ENCODE measurements at regions not wholly inside any gene's neighbourhood (a gene's known extent, or its start where the extent isn't known, plus 50 kb on each side); places are given as distances from the start of the nearest gene placed in this dataset.
A peak's percentile ranks its signal among the peaks of the same experiment; 100 is the strongest.

- ATAC-seq (ENCODE audit: insufficient read depth, low read depth) (no peak), DNase-seq (no peak)
- no peak overlapping the region for H3K27ac ChIP-seq (ENCODE audit: low read length)
- H3K36me3 ChIP-seq (ENCODE audit: insufficient read depth, low read length) = no peaks in the 10 kb centered on the region
- H3K79me2 ChIP-seq (ENCODE audit: insufficient read depth, low read length) = no peaks in the 10 kb centered on the region
- H3K9me3 ChIP-seq (ENCODE audit: insufficient read depth, low read length, severe bottlenecking) = no peaks in the 10 kb centered on the region
- H3K27me3 ChIP-seq (ENCODE audit: insufficient read depth, low read length, poor library complexity) = no peaks in the 10 kb centered on the region
- H4K20me1 ChIP-seq (ENCODE audit: insufficient read depth, low read length) = no peaks in the 10 kb centered on the region
- peak; percentile 28 for TF ChIP-seq CTCF (IDR thresholded peaks at IDR 0.05; ENCODE audit: borderline replicate concordance, extremely low read depth, low read length, poor library complexity, severe bottlenecking)
- TF ChIP-seq EZH2 (IDR thresholded peaks at IDR 0.05; ENCODE audit: borderline replicate concordance, low read depth, low read length, severe bottlenecking) = no peak
- no peak overlapping the region for H2AFZ ChIP-seq (ENCODE audit: low read depth, low read length)
- H3K4me2 ChIP-seq (ENCODE audit: insufficient read depth, low read length) = no peak overlapping the region
- no peaks in the 10 kb centered on the region for H3K4me1 ChIP-seq (ENCODE audit: insufficient read depth, low read length)
- H3K4me3 ChIP-seq (ENCODE audit: low read depth in 1 of 2, low read length in 2 of 2) = no peak overlapping the region
- no peak overlapping the region for H3K9ac ChIP-seq (ENCODE audit: low read depth, low read length)
Measured at GRCh38 chr12:90407841-90408240, 547.1 kb downstream of the CCER1 start.

- no peak for ATAC-seq (ENCODE audit: insufficient read depth, low read depth)
- no peaks in the 10 kb centered on the region for H3K79me2 ChIP-seq (ENCODE audit: insufficient read depth, low read length)
- H3K27ac ChIP-seq (ENCODE audit: low read length) = no peak overlapping the region
- H3K9me3 ChIP-seq (ENCODE audit: insufficient read depth, low read length, severe bottlenecking) = no peaks in the 10 kb centered on the region
- H3K4me1 ChIP-seq (ENCODE audit: insufficient read depth, low read length) = no peaks in the 10 kb centered on the region
- no peak overlapping the region for H2AFZ ChIP-seq (ENCODE audit: low read depth, low read length)
- H4K20me1 ChIP-seq (ENCODE audit: insufficient read depth, low read length) = no peaks in the 10 kb centered on the region
- no peak overlapping the region for H3K4me3 ChIP-seq (ENCODE audit: low read depth in 1 of 2, low read length in 2 of 2)
- no peak for TF ChIP-seq EZH2 (IDR thresholded peaks at IDR 0.05; ENCODE audit: borderline replicate concordance, low read depth, low read length, severe bottlenecking)
- TF ChIP-seq CTCF (IDR thresholded peaks at IDR 0.05; ENCODE audit: borderline replicate concordance, extremely low read depth, low read length, poor library complexity, severe bottlenecking) = no peak
- no peaks in the 10 kb centered on the region for H3K27me3 ChIP-seq (ENCODE audit: insufficient read depth, low read length, poor library complexity)
- no peak overlapping the region for H3K9ac ChIP-seq (ENCODE audit: low read depth, low read length)
- H3K36me3 ChIP-seq (ENCODE audit: insufficient read depth, low read length) = no peaks in the 10 kb centered on the region
- no peak overlapping the region for H3K4me2 ChIP-seq (ENCODE audit: insufficient read depth, low read length)
- no peak for DNase-seq
Measured at GRCh38 chr12:90404071-90404470, 550.9 kb downstream of the CCER1 start.

- Histone ChIP-seq H3K4me2 (ENCODE audit: insufficient read depth, low read length) (no peak overlapping the region), H3K9ac (ENCODE audit: low read depth, low read length) (no peak overlapping the region), H3K4me1 (ENCODE audit: insufficient read depth, low read length) (no peaks in the 10 kb centered on the region), H2AFZ (ENCODE audit: low read depth, low read length) (no peak overlapping the region), H3K36me3 (ENCODE audit: insufficient read depth, low read length) (no peaks in the 10 kb centered on the region), H3K4me3 (ENCODE audit: low read depth in 1 of 2, low read length in 2 of 2) (no peak overlapping the region), H3K27me3 (ENCODE audit: insufficient read depth, low read length, poor library complexity) (no peaks in the 10 kb centered on the region), H3K27ac (ENCODE audit: low read length) (no peak overlapping the region), H4K20me1 (ENCODE audit: insufficient read depth, low read length) (no peaks in the 10 kb centered on the region), H3K9me3 (ENCODE audit: insufficient read depth, low read length, severe bottlenecking) (peaks cover 9% of the 10 kb centered on the region), H3K79me2 (ENCODE audit: insufficient read depth, low read length) (no peaks in the 10 kb centered on the region)
- ATAC-seq (ENCODE audit: insufficient read depth, low read depth) (no peak), DNase-seq (no peak)
- no peak for TF ChIP-seq CTCF (IDR thresholded peaks at IDR 0.05; ENCODE audit: borderline replicate concordance, extremely low read depth, low read length, poor library complexity, severe bottlenecking)
- TF ChIP-seq EZH2 (IDR thresholded peaks at IDR 0.05; ENCODE audit: borderline replicate concordance, low read depth, low read length, severe bottlenecking) = no peak
Measured at GRCh38 chr12:90401185-90401584, 553.8 kb downstream of the CCER1 start.

GRCh38 chr12:90399357-90399756 is 555.6 kb downstream of the CCER1 start:
- Histone ChIP-seq H3K27ac (ENCODE audit: low read length) (no peak overlapping the region), H2AFZ (ENCODE audit: low read depth, low read length) (no peak overlapping the region), H3K4me2 (ENCODE audit: insufficient read depth, low read length) (no peak overlapping the region), H3K9me3 (ENCODE audit: insufficient read depth, low read length, severe bottlenecking) (peaks cover 9% of the 10 kb centered on the region), H3K4me1 (ENCODE audit: insufficient read depth, low read length) (no peaks in the 10 kb centered on the region), H3K27me3 (ENCODE audit: insufficient read depth, low read length, poor library complexity) (no peaks in the 10 kb centered on the region), H3K4me3 (ENCODE audit: low read depth in 1 of 2, low read length in 2 of 2) (no peak overlapping the region), H3K9ac (ENCODE audit: low read depth, low read length) (no peak overlapping the region), H4K20me1 (ENCODE audit: insufficient read depth, low read length) (no peaks in the 10 kb centered on the region), H3K79me2 (ENCODE audit: insufficient read depth, low read length) (no peaks in the 10 kb centered on the region), H3K36me3 (ENCODE audit: insufficient read depth, low read length) (no peaks in the 10 kb centered on the region)
- DNase-seq (no peak), ATAC-seq (ENCODE audit: insufficient read depth, low read depth) (no peak)
- no peak for TF ChIP-seq CTCF (IDR thresholded peaks at IDR 0.05; ENCODE audit: borderline replicate concordance, extremely low read depth, low read length, poor library complexity, severe bottlenecking)
- TF ChIP-seq EZH2 (IDR thresholded peaks at IDR 0.05; ENCODE audit: borderline replicate concordance, low read depth, low read length, severe bottlenecking) = no peak
